ENCODE measurements at regions not wholly inside any gene's neighbourhood (a gene's known extent, or its start where the extent isn't known, plus 50 kb on each side); places are given as distances from the start of the nearest gene placed in this dataset.

DNA sequence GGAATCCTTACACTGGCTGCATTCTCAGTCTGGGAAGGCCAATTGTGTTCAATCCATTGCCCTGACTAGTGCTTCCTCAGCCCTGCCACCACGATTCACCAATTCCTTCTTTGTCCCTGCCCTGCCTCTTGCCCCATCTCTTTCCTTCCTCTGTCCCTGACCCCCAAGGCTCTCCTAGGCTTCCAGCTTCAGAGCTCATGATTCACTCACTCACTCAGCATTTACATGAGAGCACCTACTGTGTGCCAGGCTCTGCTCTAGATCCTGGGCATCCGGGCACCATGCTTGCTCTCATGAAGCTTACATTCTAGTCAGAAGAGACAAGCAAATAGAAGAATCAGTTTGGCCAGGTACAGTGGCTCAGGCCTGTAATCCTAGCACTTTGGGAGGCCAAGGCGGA lies 489.5 kb upstream of the JARID2 start (continued):
- TF ChIP-seq, protein P1, sequence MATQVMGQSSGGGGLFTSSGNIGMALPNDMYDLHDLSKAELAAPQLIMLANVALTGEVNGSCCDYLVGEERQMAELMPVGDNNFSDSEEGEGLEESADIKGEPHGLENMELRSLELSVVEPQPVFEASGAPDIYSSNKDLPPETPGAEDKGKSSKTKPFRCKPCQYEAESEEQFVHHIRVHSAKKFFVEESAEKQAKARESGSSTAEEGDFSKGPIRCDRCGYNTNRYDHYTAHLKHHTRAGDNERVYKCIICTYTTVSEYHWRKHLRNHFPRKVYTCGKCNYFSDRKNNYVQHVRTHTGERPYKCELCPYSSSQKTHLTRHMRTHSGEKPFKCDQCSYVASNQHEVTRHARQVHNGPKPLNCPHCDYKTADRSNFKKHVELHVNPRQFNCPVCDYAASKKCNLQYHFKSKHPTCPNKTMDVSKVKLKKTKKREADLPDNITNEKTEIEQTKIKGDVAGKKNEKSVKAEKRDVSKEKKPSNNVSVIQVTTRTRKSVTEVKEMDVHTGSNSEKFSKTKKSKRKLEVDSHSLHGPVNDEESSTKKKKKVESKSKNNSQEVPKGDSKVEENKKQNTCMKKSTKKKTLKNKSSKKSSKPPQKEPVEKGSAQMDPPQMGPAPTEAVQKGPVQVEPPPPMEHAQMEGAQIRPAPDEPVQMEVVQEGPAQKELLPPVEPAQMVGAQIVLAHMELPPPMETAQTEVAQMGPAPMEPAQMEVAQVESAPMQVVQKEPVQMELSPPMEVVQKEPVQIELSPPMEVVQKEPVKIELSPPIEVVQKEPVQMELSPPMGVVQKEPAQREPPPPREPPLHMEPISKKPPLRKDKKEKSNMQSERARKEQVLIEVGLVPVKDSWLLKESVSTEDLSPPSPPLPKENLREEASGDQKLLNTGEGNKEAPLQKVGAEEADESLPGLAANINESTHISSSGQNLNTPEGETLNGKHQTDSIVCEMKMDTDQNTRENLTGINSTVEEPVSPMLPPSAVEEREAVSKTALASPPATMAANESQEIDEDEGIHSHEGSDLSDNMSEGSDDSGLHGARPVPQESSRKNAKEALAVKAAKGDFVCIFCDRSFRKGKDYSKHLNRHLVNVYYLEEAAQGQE (IDR thresholded peaks at IDR 0.05; ENCODE audit: low read depth), result no peak
- TF ChIP-seq, protein P2, sequence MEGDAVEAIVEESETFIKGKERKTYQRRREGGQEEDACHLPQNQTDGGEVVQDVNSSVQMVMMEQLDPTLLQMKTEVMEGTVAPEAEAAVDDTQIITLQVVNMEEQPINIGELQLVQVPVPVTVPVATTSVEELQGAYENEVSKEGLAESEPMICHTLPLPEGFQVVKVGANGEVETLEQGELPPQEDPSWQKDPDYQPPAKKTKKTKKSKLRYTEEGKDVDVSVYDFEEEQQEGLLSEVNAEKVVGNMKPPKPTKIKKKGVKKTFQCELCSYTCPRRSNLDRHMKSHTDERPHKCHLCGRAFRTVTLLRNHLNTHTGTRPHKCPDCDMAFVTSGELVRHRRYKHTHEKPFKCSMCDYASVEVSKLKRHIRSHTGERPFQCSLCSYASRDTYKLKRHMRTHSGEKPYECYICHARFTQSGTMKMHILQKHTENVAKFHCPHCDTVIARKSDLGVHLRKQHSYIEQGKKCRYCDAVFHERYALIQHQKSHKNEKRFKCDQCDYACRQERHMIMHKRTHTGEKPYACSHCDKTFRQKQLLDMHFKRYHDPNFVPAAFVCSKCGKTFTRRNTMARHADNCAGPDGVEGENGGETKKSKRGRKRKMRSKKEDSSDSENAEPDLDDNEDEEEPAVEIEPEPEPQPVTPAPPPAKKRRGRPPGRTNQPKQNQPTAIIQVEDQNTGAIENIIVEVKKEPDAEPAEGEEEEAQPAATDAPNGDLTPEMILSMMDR (IDR thresholded peaks at IDR 0.05 in 2 of 3, conservative IDR thresholded peaks at IDR 0.05 in 1 of 3; ENCODE audit: borderline replicate concordance in 1 of 3, insufficient read depth in 1 of 3, low read depth in 2 of 3, low read length in 2 of 3), result no peak
- TF ChIP-seq ZFX (IDR thresholded peaks at IDR 0.05), result no peak

GRCh38 chr6:14757014-14757413 lies 488.9 kb upstream of the JARID2 start:
- CTCF ChIA-PET, result no interaction called here
- DNase-seq (ENCODE audit: low read depth, low spot score) (no peak), ATAC-seq (no peak)
- no TSS peak for BruUV-seq (replicated peaks)
- RAD21 ChIA-PET (ENCODE audit: low non-redundant PET in 1 of 2, low total read pairs in 2 of 2, uncharacterized antibody in 2 of 2, unreplicated experiment in 2 of 2), result no interaction called here
- Histone ChIP-seq H3K27me3 (ENCODE audit: insufficient read depth, low read length) (no peaks in the 10 kb centered on the region), H4K20me1 (ENCODE audit: insufficient read depth) (no peaks in the 10 kb centered on the region), H3K9ac (ENCODE audit: low read length) (no peak overlapping the region), H3K79me2 (ENCODE audit: insufficient read depth, low read length) (no peaks in the 10 kb centered on the region), H3K4me2 (ENCODE audit: low read length) (no peak overlapping the region), H3K4me1 (ENCODE audit: control insufficient read depth in 1 of 2, insufficient read depth in 2 of 2, low read length in 2 of 2) (peaks cover 0 to 3% of the 10 kb centered on the region in 2 experiments; a peak in 1 of 4 replicates), H3K9me2 (ENCODE audit: insufficient read depth) (no peaks in the 10 kb centered on the region), H3K36me3 (ENCODE audit: control insufficient read depth in 1 of 2, insufficient read depth in 2 of 2, low read length in 2 of 2) (no peaks in the 10 kb centered on the region), H3K27ac (ENCODE audit: low read depth, low read length) (no peak overlapping the region), H3K9me3 (ENCODE audit: control insufficient read depth in 1 of 2, insufficient read depth in 1 of 2, low read depth in 1 of 2, low read length in 2 of 2) (no peaks in the 10 kb centered on the region), H2AFZ (ENCODE audit: low read depth, low read length, poor library complexity, severe bottlenecking) (no peak overlapping the region), H3K4me3 (replicated peaks in 1 of 2; ENCODE audit: low read depth in 1 of 2, low read length in 2 of 2) (no peak overlapping the region)
- TF ChIP-seq, protein P3, sequence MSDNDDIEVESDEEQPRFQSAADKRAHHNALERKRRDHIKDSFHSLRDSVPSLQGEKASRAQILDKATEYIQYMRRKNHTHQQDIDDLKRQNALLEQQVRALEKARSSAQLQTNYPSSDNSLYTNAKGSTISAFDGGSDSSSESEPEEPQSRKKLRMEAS (IDR thresholded peaks at IDR 0.05), result no peak
- TF ChIP-seq, protein P4, sequence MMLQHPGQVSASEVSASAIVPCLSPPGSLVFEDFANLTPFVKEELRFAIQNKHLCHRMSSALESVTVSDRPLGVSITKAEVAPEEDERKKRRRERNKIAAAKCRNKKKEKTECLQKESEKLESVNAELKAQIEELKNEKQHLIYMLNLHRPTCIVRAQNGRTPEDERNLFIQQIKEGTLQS (IDR thresholded peaks at IDR 0.05), result no peak
- TF ChIP-seq POLR2A (IDR thresholded peaks at IDR 0.05; ENCODE audit: borderline replicate concordance, extremely low read depth, insufficient read depth, insufficient read length), result no peak
- TF ChIP-seq, protein P1 (IDR thresholded peaks at IDR 0.05; ENCODE audit: low read depth), result no peak
- no peak for TF ChIP-seq ZNF274 (IDR thresholded peaks at IDR 0.05; ENCODE audit: low read depth, low read length)
- no peak for TF ChIP-seq CEBPB (IDR thresholded peaks at IDR 0.05; ENCODE audit: low read depth)
- TF ChIP-seq, protein P2 (IDR thresholded peaks at IDR 0.05 in 2 of 3, conservative IDR thresholded peaks at IDR 0.05 in 1 of 3; ENCODE audit: borderline replicate concordance in 1 of 3, insufficient read depth in 1 of 3, low read depth in 2 of 3, low read length in 2 of 3), result no peak
- TF ChIP-seq FOSL1 (IDR thresholded peaks at IDR 0.05; ENCODE audit: low read depth), result no peak
- TF ChIP-seq POLR2AphosphoS5 (IDR thresholded peaks at IDR 0.05; ENCODE audit: low read depth, low read length), result no peak
- intact Hi-C loops (cut with micrococcal nuclease), result no loop called here
- POLR2A ChIA-PET, result no interaction called here

Data from HCT116 (cell line).